LoVo (cell line): ENCODE measurements at regions not wholly inside any gene's neighbourhood (a gene's known extent, or its start where the extent isn't known, plus 50 kb on each side); places are given as distances from the start of the nearest gene placed in this dataset.
"Not testable (repeated sequence)": the region's sequence is repeated elsewhere in the genome, so short reads cannot be mapped to it uniquely, and the experiment has no call there.

ENCODE experiments used
- DNase-seq: peaks from one replicate; pipeline ENCODE4 v3.0.0-alpha.2; 2016; ENCODE audit warnings: low spot score

DNA sequence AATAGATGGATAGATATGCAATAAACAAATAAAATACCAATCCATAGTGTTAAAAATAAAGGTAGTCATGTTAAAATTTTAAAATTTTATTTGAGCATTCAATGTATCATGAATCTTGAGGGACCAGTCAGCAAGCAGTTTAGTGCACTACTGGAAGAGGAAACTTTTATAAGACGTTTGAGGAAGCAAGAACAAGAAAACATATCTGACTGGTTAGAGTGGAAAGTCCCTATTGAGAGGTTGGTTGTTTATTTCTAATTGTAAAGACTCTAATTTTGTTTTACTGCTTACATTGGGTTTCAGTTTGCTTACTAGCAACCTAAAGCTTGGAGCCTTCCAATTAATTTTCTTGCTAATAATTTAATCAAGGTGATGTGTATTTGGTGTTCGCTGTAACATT, 786.2 kb downstream of the RAB28 start:
- DNase-seq, result no peak

DNA sequence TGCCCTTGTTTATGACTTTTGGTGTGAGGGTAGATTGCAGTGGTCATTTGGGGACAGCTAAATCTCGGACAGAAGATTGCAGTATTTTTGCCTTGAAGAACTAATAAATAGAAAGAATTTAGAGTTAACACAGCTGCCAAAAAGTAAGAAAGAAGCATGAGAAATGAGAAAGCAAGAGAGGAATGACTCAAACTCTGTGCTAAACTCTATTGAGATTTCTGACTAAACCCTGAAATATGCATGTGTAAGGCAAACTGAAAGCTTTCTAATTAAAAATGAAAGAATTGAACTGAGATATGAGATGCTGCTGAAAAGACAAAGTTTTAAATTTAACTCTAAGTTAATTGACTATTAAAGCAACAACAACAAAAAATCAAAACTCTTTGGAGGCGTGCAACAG, 791.3 kb downstream of the RAB28 start:
- DNase-seq, result no peak

DNA sequence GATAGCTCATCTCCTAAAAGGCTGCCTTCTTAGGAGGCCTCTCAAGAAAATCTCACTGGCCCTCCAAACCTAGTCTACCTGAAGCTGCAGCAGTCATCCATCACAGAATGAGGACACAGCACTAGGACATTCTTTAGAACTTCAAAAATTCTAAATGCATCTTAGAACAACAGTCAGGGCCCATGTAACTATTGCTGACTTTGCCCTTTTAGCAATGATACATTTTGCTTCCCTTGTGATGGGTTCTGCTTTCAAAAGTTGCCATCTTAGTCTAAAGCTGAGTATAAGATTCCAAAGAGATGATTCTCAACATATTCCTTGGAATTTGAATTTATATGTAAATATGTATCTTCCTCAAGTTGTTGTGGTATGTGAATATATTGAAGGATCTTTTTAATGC, 793.0 kb downstream of the RAB28 start:
- DNase-seq, result no peak

DNA sequence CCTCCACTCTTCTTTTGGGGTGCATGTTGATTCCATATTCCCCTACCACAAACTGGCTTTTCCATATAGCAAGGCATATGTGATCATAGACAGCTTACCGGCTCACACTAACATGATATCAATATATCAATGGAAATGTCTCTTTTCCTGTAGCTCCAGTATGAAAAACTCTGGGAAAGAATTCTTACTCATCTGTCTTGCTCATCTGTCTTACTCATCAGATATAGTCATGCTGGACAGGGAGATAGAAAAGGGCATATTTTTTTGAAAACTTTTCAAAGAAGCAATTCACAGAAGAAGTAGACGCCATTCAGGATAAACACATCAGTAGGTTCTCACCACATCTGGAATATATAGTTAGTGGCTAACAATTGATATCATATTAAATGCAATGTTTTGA, 794.7 kb downstream of the RAB28 start:
- DNase-seq, result no peak

DNA sequence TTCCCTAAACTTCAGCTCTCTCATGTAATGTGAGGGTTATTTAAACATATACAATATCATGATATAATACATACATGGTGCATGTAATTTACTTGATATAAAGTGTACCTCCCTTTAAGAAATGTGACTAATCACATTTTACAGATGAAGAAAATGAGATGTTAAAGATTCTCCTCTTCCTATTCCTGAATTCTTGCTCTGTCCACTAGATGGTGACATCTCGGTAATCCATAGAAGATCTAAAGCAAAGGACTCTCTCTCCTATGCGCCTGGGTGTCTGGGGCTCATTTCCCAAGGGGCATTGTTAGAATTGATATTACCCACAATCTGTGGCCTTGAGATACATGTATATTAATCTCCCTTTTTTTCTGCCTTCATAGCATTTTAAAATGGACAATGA, 804.9 kb downstream of the RAB28 start:
- DNase-seq, result no peak

- no peak for DNase-seq
Measured at GRCh38 chr4:12674184-12674583, 810.0 kb downstream of the RAB28 start.

DNA sequence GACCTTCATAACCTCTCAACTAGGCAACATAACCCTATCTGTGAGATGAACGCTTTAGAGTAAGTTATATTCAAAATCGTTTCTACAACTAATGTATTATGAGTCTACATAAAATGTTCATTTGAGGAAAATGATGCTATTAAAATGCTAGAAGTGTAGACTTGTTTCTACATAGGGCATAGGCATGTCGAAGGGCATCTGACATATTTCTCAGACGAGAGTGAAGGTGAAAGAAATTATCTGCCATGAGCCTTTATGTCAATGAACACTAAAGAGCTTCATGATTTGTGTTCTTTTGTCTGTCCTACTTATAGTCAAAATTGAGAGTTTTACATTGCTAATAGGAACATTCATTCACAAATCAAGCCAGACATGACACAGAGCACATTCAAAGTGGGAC, 811.8 kb downstream of the RAB28 start:
- no peak for DNase-seq

DNA sequence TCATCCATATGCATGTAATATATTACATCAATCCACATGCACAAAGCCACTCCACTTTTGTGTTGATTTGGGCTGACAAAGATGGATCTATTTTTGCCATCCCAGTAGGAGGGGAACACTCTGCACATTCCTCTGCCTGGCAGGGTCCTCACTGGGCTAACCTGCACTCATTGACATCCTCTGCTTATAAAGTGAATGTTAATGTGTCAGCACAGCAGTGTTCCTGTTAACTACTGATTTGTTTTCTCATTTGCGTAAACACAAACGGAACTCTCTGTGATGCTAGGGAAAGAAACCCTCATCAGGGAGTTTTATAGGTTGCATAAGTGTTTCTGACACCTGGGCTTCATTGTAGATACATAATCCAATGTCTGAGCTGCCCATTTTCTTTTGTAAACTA, 826.0 kb downstream of the RAB28 start:
- no peak for DNase-seq

- DNase-seq, result no peak
Measured at GRCh38 chr4:12651876-12652275, 832.3 kb downstream of the RAB28 start.

GRCh38 chr4:12645732-12646131, 838.4 kb downstream of the RAB28 start:
- no peak for DNase-seq

- no peak for DNase-seq
Measured at GRCh38 chr4:12644261-12644660, 839.9 kb downstream of the RAB28 start.

DNA sequence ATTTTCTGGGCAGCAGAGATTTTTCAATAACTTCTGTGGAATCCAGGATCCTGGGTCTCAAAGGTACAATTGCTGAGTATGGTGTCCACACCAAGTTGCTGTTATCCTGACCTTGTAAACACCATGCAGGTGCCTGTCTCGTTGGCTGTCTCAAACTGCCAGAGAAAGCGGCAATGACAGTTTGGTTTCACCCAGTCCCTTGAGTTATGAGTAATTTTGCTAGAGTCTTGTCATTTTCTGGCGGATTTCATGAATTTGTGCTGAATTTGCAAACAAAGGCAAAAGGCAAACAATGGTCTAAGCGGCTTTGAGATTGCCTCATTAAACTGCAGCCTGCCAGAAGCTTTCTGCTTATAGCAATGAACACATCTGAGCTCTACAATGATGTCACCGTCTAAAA, 847.9 kb downstream of the RAB28 start:
- DNase-seq, result no peak

GRCh38 chr4:12635629-12636028, 848.5 kb downstream of the RAB28 start:
- no peak for DNase-seq

GRCh38 chr4:12633053-12633651, 851.0 kb downstream of the RAB28 start:
- DNase-seq, result peak; percentile 69

GRCh38 chr4:12615822-12616221, 868.3 kb downstream of the RAB28 start:
- DNase-seq, result no peak

DNA sequence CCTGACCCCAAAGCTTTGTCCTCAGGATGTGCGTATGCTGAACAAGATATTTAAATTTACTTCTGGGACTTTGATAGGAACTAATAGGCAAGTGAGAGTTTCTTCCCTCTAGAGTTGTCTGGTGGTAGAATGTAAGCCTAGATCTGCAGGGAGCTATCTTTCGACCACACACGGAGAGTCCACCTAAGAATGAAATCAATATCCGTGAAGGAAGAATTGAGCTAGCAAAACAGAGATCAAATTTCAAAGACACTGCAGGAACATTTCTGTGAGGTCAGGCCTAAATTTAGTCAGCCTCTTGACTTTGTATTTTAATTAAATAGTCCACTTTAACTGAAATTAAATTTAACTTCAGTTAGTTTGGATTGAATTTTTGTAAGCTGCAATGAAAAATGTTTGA, 871.3 kb downstream of the RAB28 start:
- no peak for DNase-seq

- DNase-seq, result not testable (repeated sequence)
Measured at GRCh38 chr4:12609212-12609875, 874.8 kb downstream of the RAB28 start.

GRCh38 chr4:12595986-12596385, 888.2 kb downstream of the RAB28 start:
- DNase-seq, result no peak

- DNase-seq, result no peak
Measured at GRCh38 chr4:12595489-12595888, 888.7 kb downstream of the RAB28 start.

DNA sequence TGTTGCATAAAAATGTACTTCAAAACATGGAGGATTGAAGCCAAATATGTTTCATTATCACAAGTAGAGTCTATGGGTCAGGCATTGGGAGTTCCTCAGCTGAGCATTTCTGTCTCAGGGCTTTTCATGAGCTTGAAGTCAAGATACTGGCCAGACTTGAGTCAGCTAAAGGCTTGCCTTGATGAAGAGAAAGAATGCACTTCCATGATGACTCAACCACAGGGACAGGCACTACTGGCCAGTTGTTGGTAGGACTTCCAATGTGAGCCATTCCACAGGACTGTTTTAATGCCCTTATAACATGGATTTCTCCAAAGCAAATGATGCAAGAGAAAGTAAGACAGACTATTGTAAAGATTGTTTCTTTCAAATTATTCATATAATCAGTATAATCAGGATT, 895.6 kb downstream of the RAB28 start:
- no peak for DNase-seq

GRCh38 chr4:12586242-12587006, 897.7 kb downstream of the RAB28 start:
- DNase-seq, result no peak

GRCh38 chr4:12584116-12584875, 899.8 kb downstream of the RAB28 start:
- DNase-seq, result no peak

GRCh38 chr4:12583275-12583674, 900.9 kb downstream of the RAB28 start:
- DNase-seq, result no peak
